Endodermal cell (in vitro differentiated cells): ENCODE measurements at regions not wholly inside any gene's neighbourhood (a gene's known extent, or its start where the extent isn't known, plus 50 kb on each side); places are given as distances from the start of the nearest gene placed in this dataset.

ENCODE experiments used
- DNase-seq: peaks from one replicate; pipeline ENCODE4 v3.0.0-alpha.2; 2017
- H3K27ac ChIP-seq: 2 replicates; pipeline ENCODE4 v1.5.1; 2013; ENCODE audit warnings: mild to moderate bottlenecking, low read depth, low read length, moderate library complexity
- H3K27me3 ChIP-seq: 2 replicates; pipeline ENCODE4 v1.6.1; 2013; ENCODE audit warnings: mild to moderate bottlenecking, low read length, moderate library complexity; ENCODE audit not compliant: insufficient read depth, control insufficient read depth, poor library complexity, severe bottlenecking
- H3K36me3 ChIP-seq: 2 replicates; pipeline ENCODE4 v1.7.0; 2013; ENCODE audit warnings: mild to moderate bottlenecking, low read length, moderate library complexity; ENCODE audit not compliant: control insufficient read depth, insufficient read depth
- H3K4me1 ChIP-seq: one replicate; pipeline ENCODE4 v1.7.0; 2013; ENCODE audit warnings: low read length; ENCODE audit not compliant: control insufficient read depth, insufficient read depth
- H3K4me3 ChIP-seq: 2 replicates; pipeline ENCODE4 v1.5.1; 2013; ENCODE audit warnings: mild to moderate bottlenecking, low read length, moderate library complexity
- H3K9ac ChIP-seq: 2 replicates; pipeline ENCODE4 v1.6.1; 2013; ENCODE audit warnings: mild to moderate bottlenecking, low read length, moderate library complexity; ENCODE audit not compliant: poor library complexity, severe bottlenecking; ENCODE audit errors: extremely low read depth
- H3K9me3 ChIP-seq: 2 replicates; pipeline ENCODE4 v1.6.1; 2013; ENCODE audit warnings: mild to moderate bottlenecking, low read length, moderate library complexity; ENCODE audit not compliant: control insufficient read depth
- H3K27ac Mint-ChIP-seq: 2 replicates; pipeline ENCODE4 v1.8.0; 2020; ENCODE audit warnings: mixed read lengths
- H3K27me3 Mint-ChIP-seq: 2 replicates; pipeline ENCODE4 v1.8.0; 2021; ENCODE audit warnings: mild to moderate bottlenecking, mixed read lengths; ENCODE audit not compliant: insufficient read depth
- H3K36me3 Mint-ChIP-seq: 2 replicates; pipeline ENCODE4 v1.8.0; 2020; ENCODE audit warnings: low read depth, mixed read lengths
- H3K4me1 Mint-ChIP-seq: 2 replicates; pipeline ENCODE4 v1.8.0; 2020; ENCODE audit warnings: mixed read lengths
- H3K4me3 Mint-ChIP-seq: 2 replicates; pipeline ENCODE4 v1.8.0; 2020; ENCODE audit warnings: mild to moderate bottlenecking, moderate library complexity, mixed read lengths
- H3K9me3 Mint-ChIP-seq: 2 replicates; pipeline ENCODE4 v1.8.0; 2020; ENCODE audit warnings: mild to moderate bottlenecking, mixed read lengths
- CTCF ChIP-seq: fragments of 200-600 bp; sonication (generic); conservative IDR thresholded peaks from 2 replicates; pipeline ENCODE4 v1.5.0; 2021; ENCODE audit warnings: antibody characterized with exemption, mild to moderate bottlenecking
- WGBS, 2 experiments: methylation state at CpG; one replicate each; pipeline versions ENCODE4 v1.1.5 to v1.1.7; 2013; ENCODE audit warnings: missing lambda C conversion rate in 2 of 2, mixed read lengths in 1 of 2; ENCODE audit not compliant: insufficient coverage in 1 of 2, insufficient read length in 1 of 2; 5-methylcytosine and 5-hydroxymethylcytosine counted together

DNA sequence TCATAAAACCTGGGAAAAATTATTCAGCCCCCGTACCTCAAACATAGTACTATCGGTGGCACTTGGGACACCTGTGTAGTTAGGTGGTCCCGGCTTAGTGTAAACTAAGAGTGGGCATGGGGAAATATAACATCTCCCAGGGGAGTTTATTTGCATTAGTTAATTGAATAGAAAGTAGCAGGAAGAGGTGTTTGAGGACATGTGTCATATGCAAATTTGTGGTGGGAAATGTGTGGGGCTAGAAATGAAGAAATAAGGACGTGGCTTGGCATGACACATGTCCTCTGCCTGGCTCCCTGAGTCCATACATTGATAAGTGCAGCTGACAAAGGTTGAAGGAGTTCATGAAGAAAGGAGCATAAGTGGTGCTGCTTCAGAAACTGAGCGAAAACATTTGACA, 483.6 kb downstream of the SH2D1A start:
- H3K36me3 ChIP-seq = no peaks in the 10 kb centered on the region
- TF ChIP-seq CTCF = no peak
- H3K9me3 ChIP-seq = no peaks in the 10 kb centered on the region
- no peak overlapping the region for H3K9ac ChIP-seq
- Mint-ChIP-seq H3K27ac (no peak overlapping the region), H3K4me3 (no peak overlapping the region), H3K9me3 (peaks cover 7% of the 10 kb centered on the region), H3K36me3 (no peaks in the 10 kb centered on the region), H3K27me3 (no peaks in the 10 kb centered on the region), H3K4me1 (no peaks in the 10 kb centered on the region)
- no peaks in the 10 kb centered on the region for H3K4me1 ChIP-seq
- DNase-seq = no peak
- H3K27me3 ChIP-seq = no peaks in the 10 kb centered on the region
- 96 to 100% methylated on average over 1 to 5 of the region's 5 CpGs for WGBS, 2 experiments
- H3K4me3 ChIP-seq = no peak overlapping the region
- no peak overlapping the region for H3K27ac ChIP-seq

GRCh38 chrX:124836786-124837185, 482.9 kb upstream of the TEX13C start:
- H3K27me3 ChIP-seq = no peaks in the 10 kb centered on the region
- Mint-ChIP-seq H3K27ac (no peak overlapping the region), H3K4me3 (no peak overlapping the region), H3K4me1 (no peaks in the 10 kb centered on the region), H3K27me3 (no peaks in the 10 kb centered on the region), H3K36me3 (no peaks in the 10 kb centered on the region), H3K9me3 (peaks cover 7% of the 10 kb centered on the region)
- no peaks in the 10 kb centered on the region for H3K36me3 ChIP-seq
- DNase-seq = no peak
- no peaks in the 10 kb centered on the region for H3K4me1 ChIP-seq
- no peaks in the 10 kb centered on the region for H3K9me3 ChIP-seq
- H3K9ac ChIP-seq = no peak overlapping the region
- no peak for TF ChIP-seq CTCF
- H3K27ac ChIP-seq = no peak overlapping the region
- 83% methylated on average over 3 of the region's 3 CpGs; no CpG with 5 or more reads in 1 of the 2 experiments for WGBS, 2 experiments
- no peak overlapping the region for H3K4me3 ChIP-seq

- Histone ChIP-seq H3K27me3 (no peaks in the 10 kb centered on the region), H3K9ac (no peak overlapping the region), H3K4me3 (no peak overlapping the region), H3K36me3 (no peaks in the 10 kb centered on the region), H3K4me1 (no peaks in the 10 kb centered on the region), H3K9me3 (no peaks in the 10 kb centered on the region), H3K27ac (no peak overlapping the region)
- Mint-ChIP-seq H3K4me3 (no peak overlapping the region), H3K27ac (no peak overlapping the region), H3K4me1 (peaks cover 4% of the 10 kb centered on the region), H3K36me3 (no peaks in the 10 kb centered on the region), H3K9me3 (no peaks in the 10 kb centered on the region), H3K27me3 (no peaks in the 10 kb centered on the region)
- no peak for TF ChIP-seq CTCF
- no peak for DNase-seq
- 57% methylated on average over 2 of the region's 2 CpGs; no CpG with 5 or more reads in 1 of the 2 experiments for WGBS, 2 experiments
These were observed 477.5 kb upstream of the TEX13C start for GRCh38 chrX:124842205-124842604.
